K562 (cell line): ENCODE measurements at regions not wholly inside any gene's neighbourhood (a gene's known extent, or its start where the extent isn't known, plus 50 kb on each side); places are given as distances from the start of the nearest gene placed in this dataset.

Experiments used
- ATAC-seq: fragments of 200-7000 bp; cut with Tn5 transposase; 3 replicates; pipeline ENCODE4 v1.9.1; 2020; ENCODE audit warnings: moderate library complexity
- BruUV-seq: library from RNA; stranded (reverse); fragments of 400-500 nt; replicated peaks from 2 replicates; lab custom pipeline; 2021; lab: Mats Ljungman, UMichigan
- CTCF ChIA-PET: fragments of 300-600 bp; formaldehyde crosslinking; extraction: SDS; loops from one replicate; lab custom pipeline; 2021; ENCODE audit warnings: low intra/inter-chr PET ratio; lab: Yijun Ruan, JAX
- POLR2A ChIA-PET: fragments of 300-600, 350-650 bp; sonication (Branson Sonifier 250); formaldehyde crosslinking; extraction: SDS; loops from one replicate; lab custom pipeline; 2021; ENCODE audit warnings: antibody characterized with exemption, inconsistent platforms; lab: Yijun Ruan, JAX
- DNase-seq, 4 experiments: peaks; one replicate each; pipeline versions ENCODE4 v3.0.0 to v3.0.0-alpha.2; 2011 to 2018; ENCODE audit warnings: low spot score in 3 of 4, mixed read lengths in 3 of 4; ENCODE audit errors: extremely low read depth in 1 of 4
- FAIRE-seq: peaks from 2 replicates; lab custom pipeline; 2011; peaks lifted over from hg19 to GRCh38; lab: Jason Lieb, UNC
- H2AFZ ChIP-seq: 2 replicates; pipeline ENCODE4 v1.6.0; 2011; ENCODE audit warnings: low read depth, low read length, control low read depth, inconsistent platforms
- H3K27ac ChIP-seq: fragments of 200-600 bp; 3 replicates; pipeline ENCODE4 v1.8.0; 2011; ENCODE audit warnings: low read depth, mild to moderate bottlenecking, control low read depth, inconsistent platforms, low read length, moderate library complexity, mixed read lengths; ENCODE audit errors: extremely low read depth
- H3K27me3 ChIP-seq, 2 experiments: fragments of 300-600 bp in 1 of 2; 2 replicates in 1 of 2; 3 replicates in 1 of 2; pipeline versions ENCODE4 v1.6.0 to v1.8.0; 2011; ENCODE audit warnings: inconsistent platforms in 2 of 2, low read length in 2 of 2, mild to moderate bottlenecking in 1 of 2, mixed read lengths in 1 of 2, moderate library complexity in 1 of 2; ENCODE audit not compliant: control insufficient read depth in 2 of 2, insufficient read depth in 2 of 2
- H3K36me3 ChIP-seq: fragments of 300-600 bp; 3 replicates; pipeline ENCODE4 v1.8.0; 2011; ENCODE audit warnings: mild to moderate bottlenecking, low read length, inconsistent platforms; ENCODE audit not compliant: control insufficient read depth, insufficient read depth
- H3K4me1 ChIP-seq, 2 experiments: fragments of 200-600 bp in 1 of 2; replicated peaks in 1 of 2; 2 replicates in 1 of 2; 3 replicates in 1 of 2; pipeline versions ENCODE4 v1.5.1 to v1.8.0; 2011; ENCODE audit warnings: inconsistent platforms in 2 of 2, low read length in 2 of 2, mild to moderate bottlenecking in 1 of 2, mixed read lengths in 1 of 2, moderate library complexity in 1 of 2; ENCODE audit not compliant: control insufficient read depth in 2 of 2, insufficient read depth in 2 of 2
- H3K4me2 ChIP-seq: 2 replicates; pipeline ENCODE4 v1.6.1; 2011; ENCODE audit warnings: low read length, control low read depth, inconsistent platforms, mixed read lengths; ENCODE audit not compliant: insufficient read depth
- H3K4me3 ChIP-seq: fragments of 200-600 bp; sonication (generic), shearing (Covaris generic); 2 replicates; pipeline ENCODE4 v1.5.1; 2016; ENCODE audit warnings: control low read depth, inconsistent platforms
- H3K79me2 ChIP-seq: fragments of 200-600 bp; 3 replicates; pipeline ENCODE4 v1.8.0; 2011; ENCODE audit warnings: low read length, inconsistent platforms; ENCODE audit not compliant: control insufficient read depth, insufficient read depth
- H3K9ac ChIP-seq, 2 experiments: 2 replicates each; pipeline versions ENCODE4 v1.6.0 to v1.6.1; 2011; ENCODE audit warnings: low read depth in 2 of 2, low read length in 2 of 2, control low read depth in 1 of 2, inconsistent platforms in 1 of 2, mild to moderate bottlenecking in 1 of 2, mixed read lengths in 1 of 2; ENCODE audit not compliant: insufficient read depth in 1 of 2
- H3K9me1 ChIP-seq: one replicate; pipeline ENCODE4 v1.6.0; 2011; ENCODE audit warnings: inconsistent platforms, mild to moderate bottlenecking, low read length, moderate library complexity; ENCODE audit not compliant: control insufficient read depth, insufficient read depth
- H3K9me3 ChIP-seq: replicated peaks from 2 replicates; pipeline ENCODE4 v1.5.1; 2011; ENCODE audit warnings: low read depth, low read length, inconsistent platforms; ENCODE audit not compliant: control insufficient read depth, insufficient read depth
- H4K20me1 ChIP-seq: replicated peaks from 2 replicates; pipeline ENCODE4 v1.6.1; 2011; ENCODE audit warnings: low read length, inconsistent platforms, mixed read lengths; ENCODE audit not compliant: control insufficient read depth, insufficient read depth
- BCL6 ChIP-seq: fragments of 250-450 bp; sonication (Bioruptor Pico); IDR thresholded peaks from 2 replicates; pipeline ENCODE4 v1.4.0; 2020
- CC2D1A ChIP-seq: fragments of 450-650 bp; IDR thresholded peaks from 2 replicates; pipeline ENCODE4 v1.6.1; 2017; ENCODE audit warnings: mild to moderate bottlenecking
- HCFC1 ChIP-seq: IDR thresholded peaks from 2 replicates; pipeline ENCODE4 v1.6.1; 2012; ENCODE audit warnings: low read depth, low read length, improper control_type of control experiment
- MEF2A ChIP-seq: IDR thresholded peaks from 2 replicates; pipeline ENCODE4 v1.6.1; 2011; ENCODE audit warnings: low read depth, mild to moderate bottlenecking, low read length, moderate library complexity; ENCODE audit not compliant: control insufficient read depth
- PURB ChIP-seq: sonication (generic); formaldehyde crosslinking; IDR thresholded peaks from 2 replicates; pipeline ENCODE4 v1.9.0; 2021; ENCODE audit warnings: low read depth, mild to moderate bottlenecking, missing genetic modification reagents
- SLC30A9 ChIP-seq: fragments of 250-450 bp; sonication (Bioruptor Pico); IDR thresholded peaks from 2 replicates; pipeline ENCODE4 v1.8.0; 2022; ENCODE audit warnings: mild to moderate bottlenecking, moderate library complexity
- SMARCA5 ChIP-seq: fragments of 450-650 bp; IDR thresholded peaks from 2 replicates; pipeline ENCODE4 v1.6.1; 2016
- U2AF1 ChIP-seq: fragments of 200-400 bp; formaldehyde crosslinking; optimal IDR thresholded peaks from 2 replicates; pipeline ENCODE3; 2017; ENCODE audit warnings: mild to moderate bottlenecking, low read depth, low read length, moderate library complexity
- WGBS: fragments of 100-300 bp; shearing (Covaris generic); methylation state at CpG from one replicate; pipeline ENCODE4 v1.1.6; 2016; ENCODE audit warnings: low coverage, mixed read lengths; ENCODE audit not compliant: insufficient coverage; ENCODE audit errors: missing lambda C conversion rate; 5-methylcytosine and 5-hydroxymethylcytosine counted together
- in situ Hi-C: fragments of 300-500 bp; cut with MboI; formaldehyde crosslinking; loops from 4 replicates; pipeline ENCODE4 v1.15.0; 2018; ENCODE audit warnings: inconsistent platforms, mixed read lengths
- intact Hi-C: fragments of 100-400 bp; cut with micrococcal nuclease; formaldehyde crosslinking; loops from 2 replicates; pipeline ENCODE4 v1.14.2; 2022
- TF ChIP-seq, protein P1 (sequence below): fragments of 200-400 bp; formaldehyde crosslinking; IDR thresholded peaks from 2 replicates; pipeline ENCODE4 v1.6.1; 2017; ENCODE audit warnings: mild to moderate bottlenecking, low read depth, low read length, moderate library complexity

DNA sequence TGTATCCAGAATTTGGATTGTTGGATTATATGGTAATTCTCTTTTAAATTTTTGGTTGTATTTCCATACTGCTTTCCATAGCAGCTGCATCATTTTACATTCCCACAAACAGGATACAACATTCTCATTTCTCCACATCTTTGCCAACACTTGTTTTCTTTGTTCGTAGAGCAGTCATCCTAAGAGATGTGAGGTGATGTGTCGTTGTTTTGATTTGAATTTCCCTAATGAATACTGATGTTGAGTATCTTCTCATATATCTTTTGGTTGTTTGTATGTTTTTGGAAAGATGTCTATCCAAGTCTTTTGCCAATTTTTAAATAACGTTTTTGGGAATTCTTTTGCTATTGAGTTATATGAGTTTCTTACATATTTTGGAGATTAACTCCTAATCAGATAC is 93.6 kb downstream of the GMNC start:
- Histone ChIP-seq H3K27me3 (no peaks in the 10 kb centered on the region), H3K36me3 (no peaks in the 10 kb centered on the region), H4K20me1 (no peaks in the 10 kb centered on the region), H3K27ac (no peak overlapping the region), H2AFZ (no peak overlapping the region), H3K9me3 (no peaks in the 10 kb centered on the region), H3K4me3 (no peak overlapping the region), H3K9ac (no peak overlapping the region), H3K4me2 (no peak overlapping the region), H3K79me2 (no peaks in the 10 kb centered on the region), H3K9me1 (no peaks in the 10 kb centered on the region), H3K4me1 (no peaks in the 10 kb centered on the region)
- in situ Hi-C loops, result no loop called here
- WGBS, result 2% methylated on average over 3 of the region's 3 CpGs
- ChIA-PET POLR2A (no interaction called here), CTCF (no interaction called here)
- intact Hi-C loops, result no loop called here
- DNase-seq (no peak), FAIRE-seq (no peak), ATAC-seq (no peak)
- TF ChIP-seq BCL6 (CRISPR knock-in tag) (no peak), HCFC1 (no peak), SMARCA5 (no peak), MEF2A (no peak), U2AF1 (no peak), SLC30A9 (no peak), PURB (CRISPR knock-in tag) (no peak), CC2D1A (no peak)
- TF ChIP-seq, protein P1, sequence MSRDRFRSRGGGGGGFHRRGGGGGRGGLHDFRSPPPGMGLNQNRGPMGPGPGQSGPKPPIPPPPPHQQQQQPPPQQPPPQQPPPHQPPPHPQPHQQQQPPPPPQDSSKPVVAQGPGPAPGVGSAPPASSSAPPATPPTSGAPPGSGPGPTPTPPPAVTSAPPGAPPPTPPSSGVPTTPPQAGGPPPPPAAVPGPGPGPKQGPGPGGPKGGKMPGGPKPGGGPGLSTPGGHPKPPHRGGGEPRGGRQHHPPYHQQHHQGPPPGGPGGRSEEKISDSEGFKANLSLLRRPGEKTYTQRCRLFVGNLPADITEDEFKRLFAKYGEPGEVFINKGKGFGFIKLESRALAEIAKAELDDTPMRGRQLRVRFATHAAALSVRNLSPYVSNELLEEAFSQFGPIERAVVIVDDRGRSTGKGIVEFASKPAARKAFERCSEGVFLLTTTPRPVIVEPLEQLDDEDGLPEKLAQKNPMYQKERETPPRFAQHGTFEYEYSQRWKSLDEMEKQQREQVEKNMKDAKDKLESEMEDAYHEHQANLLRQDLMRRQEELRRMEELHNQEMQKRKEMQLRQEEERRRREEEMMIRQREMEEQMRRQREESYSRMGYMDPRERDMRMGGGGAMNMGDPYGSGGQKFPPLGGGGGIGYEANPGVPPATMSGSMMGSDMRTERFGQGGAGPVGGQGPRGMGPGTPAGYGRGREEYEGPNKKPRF, result no peak
- BruUV-seq, result no TSS peak
